MCF 10A (cell line): ENCODE measurements at regions not wholly inside any gene's neighbourhood (a gene's known extent, or its start where the extent isn't known, plus 50 kb on each side); places are given as distances from the start of the nearest gene placed in this dataset.

Experiments
- BruUV-seq: library from RNA; stranded (reverse); fragments of 400-500 nt; replicated peaks from 2 replicates; lab custom pipeline; 2021; lab: Mats Ljungman, UMichigan
- CTCF ChIA-PET: fragments of 300-600 bp; sonication (Branson Sonifier 250); formaldehyde crosslinking; extraction: SDS; loops from one replicate; lab custom pipeline; 2021; ENCODE audit warnings: antibody characterized with exemption, inconsistent platforms; lab: Yijun Ruan, JAX
- POLR2A ChIA-PET: fragments of 300-600, 350-650 bp; sonication (Branson Sonifier 250); formaldehyde crosslinking; extraction: SDS; loops from one replicate; lab custom pipeline; 2020; ENCODE audit warnings: antibody characterized with exemption, inconsistent platforms; lab: Yijun Ruan, JAX
- DNase-seq: peaks from one replicate; pipeline ENCODE4 v3.0.0-alpha.2; 2018; ENCODE audit not compliant: unreplicated experiment
- H3K27ac Mint-ChIP-seq: one replicate; pipeline ENCODE4 v1.8.0; 2022; ENCODE audit warnings: mild to moderate bottlenecking, low read depth, mixed read lengths; ENCODE audit not compliant: unreplicated experiment
- H3K27me3 Mint-ChIP-seq: one replicate; pipeline ENCODE4 v1.8.0; 2022; ENCODE audit warnings: mixed read lengths; ENCODE audit not compliant: insufficient read depth, unreplicated experiment
- H3K36me3 Mint-ChIP-seq: one replicate; pipeline ENCODE4 v1.8.0; 2022; ENCODE audit warnings: mild to moderate bottlenecking, moderate library complexity, mixed read lengths; ENCODE audit not compliant: insufficient read depth, unreplicated experiment
- H3K4me1 Mint-ChIP-seq: one replicate; pipeline ENCODE4 v1.8.0; 2022; ENCODE audit warnings: mixed read lengths; ENCODE audit not compliant: insufficient read depth, unreplicated experiment
- H3K4me3 Mint-ChIP-seq: one replicate; pipeline ENCODE4 v1.8.0; 2022; ENCODE audit warnings: mild to moderate bottlenecking, moderate library complexity, mixed read lengths; ENCODE audit not compliant: unreplicated experiment
- H3K9me3 Mint-ChIP-seq: one replicate; pipeline ENCODE4 v1.8.0; 2022; ENCODE audit warnings: mixed read lengths; ENCODE audit not compliant: unreplicated experiment
- CTCF ChIP-seq: fragments of 200-600 bp; IDR thresholded peaks from one replicate; pipeline ENCODE4 v1.8.0; 2022; ENCODE audit warnings: antibody characterized with exemption, mild to moderate bottlenecking; ENCODE audit not compliant: unreplicated experiment
- intact Hi-C: fragments of 100-400 bp; cut with micrococcal nuclease; formaldehyde crosslinking; loops from 2 replicates; pipeline ENCODE4 v1.14.1; 2022

- Mint-ChIP-seq H3K4me3 (no peak overlapping the region), H3K27ac (no peak overlapping the region), H3K27me3 (peaks cover under 1% of the 10 kb centered on the region), H3K4me1 (no peaks in the 10 kb centered on the region), H3K9me3 (peaks cover 7% of the 10 kb centered on the region), H3K36me3 (no peaks in the 10 kb centered on the region)
- ChIA-PET CTCF (interaction anchor here (0.6 to 1.4 kb wide), 4 partner anchors 16 to 1033 kb away, joined by 3 to 5 read pairs (median 3); no protein-coding TSS in a partner anchor), POLR2A (interaction anchor here (0.6 kb wide), 1 partner anchor 972 kb away, joined by 4 read pairs; no protein-coding TSS in a partner anchor)
- no peak for TF ChIP-seq CTCF
- DNase-seq, result no peak
- BruUV-seq, result no TSS peak
- intact Hi-C loops, result no loop called here
Measured at GRCh38 chr13:47757466-47758080, 243.5 kb downstream of the SUCLA2 start.

- no TSS peak for BruUV-seq
- POLR2A ChIA-PET, result no interaction called here
- Mint-ChIP-seq H3K36me3 (peaks cover 6% of the 10 kb centered on the region), H3K9me3 (no peaks in the 10 kb centered on the region), H3K27me3 (peaks cover 22% of the 10 kb centered on the region), H3K4me3 (no peak overlapping the region), H3K4me1 (no peaks in the 10 kb centered on the region), H3K27ac (no peak overlapping the region)
- intact Hi-C loops, result no loop called here
- CTCF ChIA-PET, result no interaction called here
- TF ChIP-seq CTCF, result no peak
- no peak for DNase-seq
Measured at GRCh38 chr13:47747901-47748300, 253.2 kb downstream of the SUCLA2 start.

- ChIA-PET POLR2A (no interaction called here), CTCF (no interaction called here)
- TF ChIP-seq CTCF, result no peak
- no TSS peak for BruUV-seq
- intact Hi-C loops, result no loop called here
- Mint-ChIP-seq H3K27me3 (no peaks in the 10 kb centered on the region), H3K4me3 (no peak overlapping the region), H3K36me3 (no peaks in the 10 kb centered on the region), H3K4me1 (peaks cover 5% of the 10 kb centered on the region), H3K27ac (no peak overlapping the region), H3K9me3 (no peaks in the 10 kb centered on the region)
- DNase-seq, result no peak
Measured at GRCh38 chr13:47726394-47726793, 274.7 kb downstream of the SUCLA2 start.

- Mint-ChIP-seq H3K4me1 (peaks cover 5% of the 10 kb centered on the region), H3K27ac (no peak overlapping the region), H3K4me3 (no peak overlapping the region), H3K27me3 (no peaks in the 10 kb centered on the region), H3K9me3 (no peaks in the 10 kb centered on the region), H3K36me3 (no peaks in the 10 kb centered on the region)
- DNase-seq, result no peak
- intact Hi-C loops, result no loop called here
- ChIA-PET CTCF (interaction anchor here (0.8 kb wide), 1 partner anchor 13 kb away, joined by 3 read pairs; no protein-coding TSS in a partner anchor), POLR2A (interaction anchor here (0.6 kb wide), 1 partner anchor 32 kb away, joined by 3 read pairs; no protein-coding TSS in a partner anchor)
- no peak for TF ChIP-seq CTCF
- no TSS peak for BruUV-seq
Measured at GRCh38 chr13:47723898-47724297, 277.2 kb downstream of the SUCLA2 start.
